NCI-H1092 treated with DMSO at 0.1 percent for 48 hours (cell line): ENCODE measurements at regions not wholly inside any gene's neighbourhood (a gene's known extent, or its start where the extent isn't known, plus 50 kb on each side); places are given as distances from the start of the nearest gene placed in this dataset.
A peak's percentile ranks its signal among the peaks of the same experiment; 100 is the strongest.

ENCODE experiments used
- DNase-seq: peaks from one replicate; lab custom pipeline; 2025; lab: John Stamatoyannopoulos, UW

DNA sequence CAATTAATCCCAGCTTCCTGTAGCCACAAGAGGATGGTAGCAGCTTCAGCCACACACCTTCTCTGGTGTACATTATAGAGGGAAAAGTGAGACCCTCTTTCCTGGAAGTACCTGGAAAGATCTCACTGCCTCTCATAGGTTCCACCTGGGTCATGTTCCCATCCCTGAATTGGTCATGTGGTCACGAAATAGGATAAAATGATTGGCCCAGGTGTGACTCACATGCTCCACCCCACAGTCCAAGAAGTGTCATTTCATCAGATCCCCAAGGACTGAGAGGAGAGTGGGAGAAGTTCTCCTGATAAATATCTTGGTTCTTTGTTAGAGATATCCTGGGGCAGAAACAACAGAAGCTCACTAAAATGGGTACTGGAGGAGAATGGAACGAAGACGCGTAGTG, 142.4 kb downstream of the QRSL1 start:
- DNase-seq, result no peak

DNA sequence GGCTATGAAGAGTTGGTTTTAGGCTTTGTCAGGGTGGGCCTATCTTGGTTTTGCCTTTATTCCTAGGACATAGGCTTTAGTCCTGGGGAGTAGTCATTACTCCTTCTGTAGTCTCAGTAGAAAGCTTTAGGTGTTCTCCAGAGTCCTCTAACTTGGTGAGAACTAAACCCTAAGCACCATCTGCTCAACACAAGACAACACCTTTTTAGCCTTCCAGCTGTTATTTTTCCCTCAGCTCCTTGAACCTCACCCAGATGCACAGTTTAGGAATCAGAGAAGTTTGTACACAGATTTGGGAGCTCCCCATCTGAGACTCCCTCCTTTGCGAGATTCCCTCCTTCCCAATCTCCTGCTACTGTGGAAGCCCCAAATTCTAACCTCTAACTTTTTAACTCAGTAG, 141.3 kb downstream of the QRSL1 start:
- no peak for DNase-seq

GRCh38 chr6:106770081-106770480, 140.7 kb downstream of the QRSL1 start:
- no peak for DNase-seq

DNA sequence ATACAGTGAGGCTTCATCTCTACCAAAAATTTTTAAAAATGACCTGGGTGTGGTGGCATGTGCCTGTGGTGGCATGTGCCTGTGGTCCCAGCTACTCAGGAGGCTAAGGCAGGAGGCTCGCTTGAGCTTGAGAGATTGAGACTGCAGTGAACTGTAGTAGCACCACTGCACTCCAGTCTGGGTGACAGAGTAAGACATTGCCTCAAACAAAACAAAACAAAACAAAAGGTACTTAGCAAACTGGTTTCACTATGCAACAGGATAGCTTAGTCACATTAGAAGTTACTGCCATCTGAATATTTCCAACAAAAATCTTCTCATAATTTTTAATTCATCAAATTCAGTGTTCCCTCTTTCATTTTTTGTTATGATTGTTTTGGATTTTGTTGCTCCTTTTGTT, 137.9 kb downstream of the QRSL1 start:
- DNase-seq, result no peak

DNA sequence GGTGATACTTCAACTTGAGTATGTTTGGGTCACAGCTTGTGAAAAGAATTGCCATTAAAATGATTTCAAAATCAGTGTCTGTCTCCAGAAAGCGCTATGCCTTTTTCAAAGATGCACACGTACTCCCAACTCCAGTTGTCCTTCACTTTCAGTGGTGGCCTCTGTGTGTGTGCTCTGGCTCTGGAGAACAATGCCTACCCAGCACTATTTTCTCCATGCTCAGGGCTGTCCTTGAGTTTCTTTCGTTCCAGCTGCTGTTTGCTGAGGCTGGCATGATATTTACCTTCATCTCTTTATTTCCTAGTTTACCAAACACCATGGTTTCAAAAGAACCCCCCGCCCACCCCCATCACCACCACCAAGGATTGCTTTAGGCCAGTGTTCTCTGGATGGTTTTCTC, 136.8 kb downstream of the QRSL1 start:
- DNase-seq, result no peak

- no peak for DNase-seq
Measured at GRCh38 chr6:106765496-106765895, 136.1 kb downstream of the QRSL1 start.

GRCh38 chr6:106764353-106764980, 135.1 kb downstream of the QRSL1 start:
- no peak for DNase-seq

DNA sequence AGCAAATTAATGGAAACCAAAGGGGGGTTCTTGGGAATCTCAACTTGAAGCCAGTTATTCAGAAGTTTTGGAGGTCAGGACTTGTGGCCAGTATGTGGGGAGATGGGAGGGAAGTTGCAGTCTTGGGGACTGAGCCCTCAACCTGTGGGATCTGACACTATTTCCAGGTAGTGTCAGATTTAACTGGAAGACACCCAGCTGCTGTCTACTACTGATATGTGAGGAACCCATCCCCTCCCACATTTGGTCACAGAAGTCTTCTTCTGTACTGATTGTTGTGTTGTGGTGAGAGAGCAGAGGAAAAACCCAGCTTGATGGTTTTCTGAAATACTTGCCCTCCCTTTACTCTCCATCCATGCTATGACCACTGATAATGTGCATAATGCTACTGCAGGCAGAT, 134.0 kb downstream of the QRSL1 start:
- DNase-seq, result no peak

DNA sequence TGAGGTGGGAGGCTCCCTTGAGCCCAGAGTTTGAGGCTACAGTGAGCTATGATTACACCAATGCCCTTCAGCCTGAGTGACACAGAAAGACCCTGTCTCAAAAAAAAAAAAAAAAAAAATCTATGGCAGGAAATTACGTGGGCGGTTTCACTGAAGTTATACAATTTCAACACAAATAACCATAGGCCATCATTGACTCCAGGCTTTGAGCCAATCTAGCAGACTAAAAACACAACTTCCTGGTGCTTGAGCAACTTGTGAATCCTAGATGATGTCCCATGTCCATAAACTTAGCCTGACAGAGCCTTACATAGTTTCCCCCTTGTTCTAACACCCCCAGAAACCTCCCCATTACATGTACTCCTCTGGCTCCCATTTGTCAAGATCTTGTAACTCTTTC, 131.8 kb downstream of the QRSL1 start:
- no peak for DNase-seq

DNA sequence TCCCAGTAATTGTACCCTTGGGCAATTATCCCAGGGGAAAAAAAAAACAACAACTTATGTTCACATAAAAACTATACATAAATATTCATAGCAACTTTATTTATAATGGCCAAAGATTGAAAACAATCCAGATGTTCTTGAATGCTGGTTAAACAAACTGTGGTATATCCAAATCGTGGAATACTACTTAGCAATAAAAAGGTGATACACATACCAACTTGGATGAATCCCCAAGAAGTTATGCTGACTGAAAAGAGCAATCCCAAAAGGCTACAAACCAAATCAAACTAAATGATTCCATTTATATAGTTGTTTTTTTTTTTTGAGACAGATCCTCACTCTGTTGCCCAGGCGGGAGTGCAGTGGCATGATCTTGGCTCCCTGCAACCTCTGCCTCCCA, 129.7 kb downstream of the QRSL1 start:
- DNase-seq, result no peak

GRCh38 chr6:106757722-106758467, 128.5 kb downstream of the QRSL1 start:
- no peak for DNase-seq

GRCh38 chr6:106757267-106757666, 127.9 kb downstream of the QRSL1 start:
- peak; percentile 10 for DNase-seq

DNA sequence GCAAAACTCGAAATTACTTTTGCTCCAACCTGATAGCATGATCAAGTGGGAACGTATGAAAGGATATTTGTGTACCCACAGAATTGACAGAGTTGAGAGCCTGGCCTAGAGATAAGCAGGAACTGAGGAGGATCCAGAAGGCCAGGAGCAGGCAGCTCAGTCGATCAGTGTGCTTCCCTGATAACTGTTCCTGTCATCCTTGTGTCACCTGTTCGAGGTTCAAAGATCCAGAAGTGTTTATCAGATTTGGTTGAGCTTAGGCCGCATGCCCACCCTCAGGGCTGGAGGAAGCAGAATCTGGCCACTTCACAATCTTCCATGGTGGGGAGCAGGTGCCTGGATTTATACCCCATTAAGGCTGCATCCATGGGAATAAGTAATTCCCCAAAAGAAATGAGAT, 124.8 kb downstream of the QRSL1 start:
- no peak for DNase-seq

- DNase-seq, result no peak
Measured at GRCh38 chr6:106752641-106753040, 123.3 kb downstream of the QRSL1 start.

- peak; percentile 70 for DNase-seq
Measured at GRCh38 chr6:106751501-106752252, 122.3 kb downstream of the QRSL1 start.

DNA sequence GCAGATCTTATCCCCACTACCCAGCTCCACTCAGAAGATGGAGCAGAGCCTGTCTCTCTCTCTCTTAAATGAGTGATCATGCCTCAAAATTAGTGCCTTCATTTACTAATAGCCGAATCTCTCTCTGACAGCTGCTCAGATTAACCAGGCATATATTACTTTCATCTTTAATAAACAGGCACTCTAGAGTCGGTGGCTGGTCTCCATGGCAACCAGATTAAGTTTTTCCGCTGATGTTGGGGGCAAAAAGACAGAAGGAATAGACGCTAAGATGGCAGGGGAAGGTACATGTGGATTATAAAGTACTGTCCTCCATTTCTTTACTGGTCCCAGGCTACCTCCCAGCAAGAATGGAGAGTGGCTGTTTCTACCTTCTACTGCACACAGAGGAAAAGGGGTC, 121.6 kb downstream of the QRSL1 start:
- DNase-seq, result no peak

DNA sequence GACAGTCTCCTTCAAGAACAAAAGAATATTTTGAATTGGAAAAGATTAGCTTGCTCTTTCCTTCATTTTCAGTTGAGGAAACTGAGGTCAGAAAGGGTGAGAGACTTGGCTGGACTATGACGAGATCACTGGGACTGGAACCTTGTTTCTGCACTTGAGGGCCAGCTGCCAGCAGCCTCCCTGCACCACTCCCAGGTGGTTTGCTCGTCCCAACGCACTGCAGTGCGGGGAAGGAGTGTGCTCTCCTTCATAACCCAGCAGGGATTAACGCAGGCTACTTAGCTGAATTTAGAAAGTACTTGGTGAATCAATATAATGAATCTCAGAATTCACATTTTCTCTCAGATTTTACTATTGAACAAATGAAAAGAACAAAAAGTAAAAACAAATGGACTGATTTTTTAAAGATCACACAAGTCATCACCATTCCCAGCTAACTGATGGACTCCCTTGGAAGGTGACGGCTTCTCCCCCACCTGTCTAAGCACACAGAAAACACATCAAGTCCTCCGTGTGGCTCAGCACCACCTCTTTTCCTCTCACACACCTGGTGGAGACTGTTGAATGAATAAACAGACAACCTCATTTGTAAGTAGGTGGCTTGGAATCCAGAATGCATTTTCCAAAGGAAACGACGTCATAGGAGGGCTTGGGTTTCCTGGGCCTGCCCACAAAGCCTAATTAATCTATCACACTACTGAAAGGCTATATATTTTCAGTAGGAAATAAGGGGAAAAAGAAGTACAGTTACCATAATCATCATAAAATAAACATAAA, 121.0 kb downstream of the QRSL1 start:
- peak; percentile 17 for DNase-seq

GRCh38 chr6:106749609-106750008, 120.2 kb downstream of the QRSL1 start:
- no peak for DNase-seq

DNA sequence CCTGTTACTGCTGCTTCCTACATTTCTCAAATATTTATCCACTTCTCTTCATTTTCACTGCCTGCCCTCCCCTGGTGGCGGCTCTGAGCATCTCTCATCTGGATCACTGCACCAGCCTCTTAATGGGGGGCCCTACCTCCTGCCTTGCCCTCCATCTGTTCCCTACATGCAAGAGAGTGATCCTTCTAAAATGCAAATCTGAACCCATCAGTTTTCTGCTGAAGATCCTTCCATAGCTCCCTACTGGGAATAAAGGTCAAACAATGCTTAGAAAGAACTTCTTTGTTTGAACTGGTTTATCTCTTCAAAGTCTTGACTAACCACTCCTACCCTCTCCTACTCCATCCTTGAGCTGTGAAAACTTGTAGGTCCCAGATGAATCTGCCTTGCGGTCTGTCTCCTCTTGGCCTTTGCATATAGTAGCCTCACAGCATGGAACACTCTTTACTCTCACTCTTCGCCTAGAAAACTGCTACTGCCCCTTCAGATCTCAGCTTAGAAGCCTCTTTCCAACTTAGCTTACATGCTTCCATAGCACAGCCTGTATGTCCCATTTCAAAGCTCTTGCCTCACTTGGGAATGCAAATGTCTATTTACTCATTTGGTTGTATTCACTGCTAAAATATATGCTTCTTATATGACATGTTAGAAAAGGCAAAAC, 119.3 kb downstream of the QRSL1 start:
- no peak for DNase-seq

DNA sequence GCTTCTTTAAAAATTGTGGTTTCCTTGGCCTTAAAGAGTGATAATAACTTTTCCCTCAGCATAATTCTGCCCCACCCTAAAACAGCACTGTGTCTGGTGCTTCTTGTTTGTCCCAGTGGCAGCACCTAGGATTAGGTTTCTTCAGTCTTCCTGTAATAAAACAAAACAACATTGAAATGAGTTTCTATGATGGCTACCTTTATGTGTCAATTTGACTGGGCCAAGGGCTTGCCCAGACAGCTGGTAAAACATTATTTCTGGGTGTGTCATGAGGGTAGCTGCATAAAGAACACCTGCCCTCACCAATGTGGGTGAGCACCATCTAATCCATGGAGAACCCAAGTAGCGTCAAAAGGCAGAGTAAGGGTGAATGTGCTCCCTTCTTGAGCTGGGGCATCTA, 117.8 kb downstream of the QRSL1 start:
- DNase-seq, result peak; percentile 28

DNA sequence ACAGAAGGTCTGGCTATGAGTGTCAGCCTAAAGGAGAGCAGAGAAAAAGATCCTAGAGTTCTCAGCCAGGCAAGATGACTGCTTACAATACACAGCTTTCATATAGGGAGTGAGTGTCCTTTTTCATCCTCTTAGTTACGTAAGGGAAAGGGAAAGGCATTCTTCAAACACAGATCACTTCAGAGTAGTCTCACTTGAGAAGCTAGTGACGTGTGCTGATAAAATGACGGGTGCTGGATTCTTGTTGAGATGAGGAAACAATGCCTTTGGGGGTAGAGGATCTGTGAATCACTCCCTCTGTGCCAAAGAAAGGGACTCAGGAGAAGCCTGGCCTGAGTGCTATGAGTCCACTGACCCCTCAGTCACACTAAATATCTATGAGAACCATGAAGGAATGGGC, 117.3 kb downstream of the QRSL1 start:
- peak; percentile 32 for DNase-seq
